Astrocyte (in vitro differentiated cells and primary cell): ENCODE measurements at regions not wholly inside any gene's neighbourhood (a gene's known extent, or its start where the extent isn't known, plus 50 kb on each side); places are given as distances from the start of the nearest gene placed in this dataset.

Experiments used
- DNase-seq: peaks from one replicate; pipeline ENCODE4 v3.0.0-alpha.2; 2010; ENCODE audit warnings: low read depth
- FAIRE-seq: peaks from 2 replicates; lab custom pipeline; 2011; peaks lifted over from hg19 to GRCh38; lab: Jason Lieb, UNC
- H2AFZ ChIP-seq: 2 replicates; pipeline ENCODE4 v1.6.0; 2012; ENCODE audit warnings: low read depth, low read length, inconsistent platforms
- H3K27ac ChIP-seq: 2 replicates; pipeline ENCODE4 v1.5.1; 2011; ENCODE audit warnings: low read depth, low read length, inconsistent platforms
- H3K27me3 ChIP-seq: 2 replicates; pipeline ENCODE4 v1.6.0; 2011; ENCODE audit warnings: low read length, inconsistent platforms; ENCODE audit not compliant: insufficient read depth
- H3K36me3 ChIP-seq: 2 replicates; pipeline ENCODE4 v1.5.1; 2011; ENCODE audit warnings: low read length, inconsistent platforms; ENCODE audit not compliant: insufficient read depth
- H3K4me1 ChIP-seq: 2 replicates; pipeline ENCODE4 v1.5.1; 2011; ENCODE audit warnings: low read length, inconsistent platforms; ENCODE audit not compliant: insufficient read depth
- H3K4me2 ChIP-seq: 2 replicates; pipeline ENCODE4 v1.6.0; 2012; ENCODE audit warnings: low read length, inconsistent platforms
- H3K4me3 ChIP-seq: 2 replicates; pipeline ENCODE4 v1.5.1; 2011; ENCODE audit warnings: low read depth, mild to moderate bottlenecking, low read length, inconsistent platforms; ENCODE audit not compliant: insufficient read depth
- H3K79me2 ChIP-seq: 2 replicates; pipeline ENCODE4 v1.6.0; 2012; ENCODE audit warnings: mild to moderate bottlenecking, low read length, inconsistent platforms; ENCODE audit not compliant: insufficient read depth
- H3K9ac ChIP-seq: 2 replicates; pipeline ENCODE4 v1.6.0; 2012; ENCODE audit warnings: mild to moderate bottlenecking, low read length, inconsistent platforms
- H3K9me3 ChIP-seq: 2 replicates; pipeline ENCODE4 v1.5.1; 2012; ENCODE audit warnings: low read depth, mild to moderate bottlenecking, low read length, inconsistent platforms; ENCODE audit not compliant: insufficient read depth
- H4K20me1 ChIP-seq: 2 replicates; pipeline ENCODE4 v1.6.0; 2012; ENCODE audit warnings: low read length, inconsistent platforms; ENCODE audit not compliant: insufficient read depth
- H3K27ac Mint-ChIP-seq: one replicate; pipeline ENCODE4 v1.8.0; 2021; ENCODE audit warnings: mild to moderate bottlenecking, mixed read lengths; ENCODE audit not compliant: unreplicated experiment
- H3K27me3 Mint-ChIP-seq: one replicate; pipeline ENCODE4 v1.8.0; 2021; ENCODE audit warnings: low read depth, mixed read lengths; ENCODE audit not compliant: unreplicated experiment
- H3K36me3 Mint-ChIP-seq: one replicate; pipeline ENCODE4 v1.8.0; 2021; ENCODE audit warnings: low read depth, mixed read lengths; ENCODE audit not compliant: unreplicated experiment
- H3K4me1 Mint-ChIP-seq: one replicate; pipeline ENCODE4 v1.8.0; 2021; ENCODE audit warnings: low read depth, mixed read lengths; ENCODE audit not compliant: unreplicated experiment
- H3K4me3 Mint-ChIP-seq: one replicate; pipeline ENCODE4 v1.8.0; 2021; ENCODE audit warnings: mild to moderate bottlenecking, moderate library complexity, mixed read lengths; ENCODE audit not compliant: unreplicated experiment
- H3K9me3 Mint-ChIP-seq: one replicate; pipeline ENCODE4 v1.8.0; 2021; ENCODE audit warnings: mild to moderate bottlenecking, mixed read lengths; ENCODE audit not compliant: unreplicated experiment
- CTCF ChIP-seq: IDR thresholded peaks from 2 replicates; pipeline ENCODE4 v1.5.1; 2011; ENCODE audit warnings: low read depth, mild to moderate bottlenecking, inconsistent platforms, low read length, moderate library complexity; ENCODE audit not compliant: insufficient read depth
- EZH2 ChIP-seq: IDR thresholded peaks from 2 replicates; pipeline ENCODE4 v1.6.1; 2012; ENCODE audit warnings: mild to moderate bottlenecking, low read length, inconsistent platforms; ENCODE audit not compliant: insufficient read depth

GRCh38 chr4:34037280-34037679 is 2207.0 kb downstream of the ARAP2 start:
- Histone ChIP-seq H3K27me3 (no peaks in the 10 kb centered on the region), H3K36me3 (no peaks in the 10 kb centered on the region), H3K9me3 (no peaks in the 10 kb centered on the region), H3K4me3 (no peak overlapping the region), H3K4me1 (no peaks in the 10 kb centered on the region), H2AFZ (no peak overlapping the region), H3K27ac (no peak overlapping the region), H4K20me1 (no peaks in the 10 kb centered on the region), H3K4me2 (no peak overlapping the region), H3K79me2 (no peaks in the 10 kb centered on the region), H3K9ac (no peak overlapping the region)
- FAIRE-seq (no peak), DNase-seq (no peak)
- TF ChIP-seq CTCF: no peak
- TF ChIP-seq EZH2: no peak
- Mint-ChIP-seq H3K4me3 (no peak overlapping the region), H3K27ac (no peak overlapping the region), H3K36me3 (no peaks in the 10 kb centered on the region), H3K27me3 (no peaks in the 10 kb centered on the region), H3K4me1 (no peaks in the 10 kb centered on the region), H3K9me3 (no peaks in the 10 kb centered on the region)

- H2AFZ ChIP-seq: no peak overlapping the region
- no peaks in the 10 kb centered on the region for H4K20me1 ChIP-seq
- H3K27me3 Mint-ChIP-seq: no peaks in the 10 kb centered on the region
- FAIRE-seq (no peak), DNase-seq (no peak)
- H3K4me3 ChIP-seq: no peak overlapping the region
- H3K9ac ChIP-seq: no peak overlapping the region
- no peak overlapping the region for H3K27ac ChIP-seq
- no peak overlapping the region for H3K4me2 ChIP-seq
- no peak overlapping the region for H3K4me3 Mint-ChIP-seq
- no peaks in the 10 kb centered on the region for H3K36me3 ChIP-seq
- H3K27me3 ChIP-seq: no peaks in the 10 kb centered on the region
- H3K36me3 Mint-ChIP-seq: no peaks in the 10 kb centered on the region
- no peaks in the 10 kb centered on the region for H3K79me2 ChIP-seq
- H3K9me3 ChIP-seq: no peaks in the 10 kb centered on the region
- H3K27ac Mint-ChIP-seq: no peak overlapping the region
- H3K4me1 ChIP-seq: no peaks in the 10 kb centered on the region
- H3K4me1 Mint-ChIP-seq: no peaks in the 10 kb centered on the region
- H3K9me3 Mint-ChIP-seq: no peaks in the 10 kb centered on the region
- TF ChIP-seq CTCF (no peak), EZH2 (no peak)
These were observed 2204.5 kb downstream of the ARAP2 start for GRCh38 chr4:34039766-34040165.

- no peak overlapping the region for H3K4me3 ChIP-seq
- H3K27me3 ChIP-seq: no peaks in the 10 kb centered on the region
- H3K79me2 ChIP-seq: no peaks in the 10 kb centered on the region
- FAIRE-seq (no peak), DNase-seq (no peak)
- H3K4me1 ChIP-seq: no peaks in the 10 kb centered on the region
- H3K36me3 Mint-ChIP-seq: no peaks in the 10 kb centered on the region
- H3K27me3 Mint-ChIP-seq: no peaks in the 10 kb centered on the region
- no peak overlapping the region for H3K4me3 Mint-ChIP-seq
- no peaks in the 10 kb centered on the region for H3K4me1 Mint-ChIP-seq
- H3K4me2 ChIP-seq: no peak overlapping the region
- H4K20me1 ChIP-seq: no peaks in the 10 kb centered on the region
- TF ChIP-seq CTCF (no peak), EZH2 (no peak)
- no peaks in the 10 kb centered on the region for H3K36me3 ChIP-seq
- no peak overlapping the region for H3K27ac ChIP-seq
- no peak overlapping the region for H3K9ac ChIP-seq
- no peaks in the 10 kb centered on the region for H3K9me3 ChIP-seq
- H2AFZ ChIP-seq: no peak overlapping the region
- no peak overlapping the region for H3K27ac Mint-ChIP-seq
- H3K9me3 Mint-ChIP-seq: no peaks in the 10 kb centered on the region
These were observed 2201.2 kb downstream of the ARAP2 start for GRCh38 chr4:34043131-34043530.
